ENCODE measurements at regions not wholly inside any gene's neighbourhood (a gene's known extent, or its start where the extent isn't known, plus 50 kb on each side); places are given as distances from the start of the nearest gene placed in this dataset.

- DNase-seq (ENCODE audit: extremely low read depth, low read depth): no peak
- H3K4me3 ChIP-seq (replicated peaks; ENCODE audit: low read depth, low read length): no peak overlapping the region
- no peak for TF ChIP-seq CTCF (IDR thresholded peaks at IDR 0.05; ENCODE audit: low read depth, low read length, missing control alignments)
These were observed 1355.1 kb upstream of the WWC1 start for GRCh38 chr5:166936351-166936750.

- TF ChIP-seq CTCF (IDR thresholded peaks at IDR 0.05; ENCODE audit: low read depth, low read length, missing control alignments): no peak
- no peak overlapping the region for H3K4me3 ChIP-seq (replicated peaks; ENCODE audit: low read depth, low read length)
These were observed 1353.4 kb upstream of the WWC1 start for GRCh38 chr5:166938071-166938470.

GRCh38 chr5:166942948-166943347 lies 1348.5 kb upstream of the WWC1 start:
- TF ChIP-seq CTCF (IDR thresholded peaks at IDR 0.05; ENCODE audit: low read depth, low read length, missing control alignments): no peak
- H3K4me3 ChIP-seq (replicated peaks; ENCODE audit: low read depth, low read length): no peak overlapping the region
- no peak for DNase-seq (ENCODE audit: extremely low read depth, low read depth)

More at GRCh38 chr5:166938071-166938470, 1353.4 kb upstream of the WWC1 start:
- DNase-seq (ENCODE audit: extremely low read depth, low read depth): no peak

- DNase-seq (ENCODE audit: extremely low read depth, low read depth): no peak
- no peak overlapping the region for H3K4me3 ChIP-seq (replicated peaks; ENCODE audit: low read depth, low read length)
- TF ChIP-seq CTCF (IDR thresholded peaks at IDR 0.05; ENCODE audit: low read depth, low read length, missing control alignments): no peak
These were observed 1344.4 kb upstream of the WWC1 start for GRCh38 chr5:166947045-166947444.

GRCh38 chr5:166948679-166949078 lies 1342.8 kb upstream of the WWC1 start:
- no peak for DNase-seq (ENCODE audit: extremely low read depth, low read depth)
- TF ChIP-seq CTCF (IDR thresholded peaks at IDR 0.05; ENCODE audit: low read depth, low read length, missing control alignments): no peak
- H3K4me3 ChIP-seq (replicated peaks; ENCODE audit: low read depth, low read length): no peak overlapping the region

GRCh38 chr5:166952048-166952447 lies 1339.4 kb upstream of the WWC1 start:
- DNase-seq (ENCODE audit: extremely low read depth, low read depth): no peak
- H3K4me3 ChIP-seq (replicated peaks; ENCODE audit: low read depth, low read length): no peak overlapping the region
- TF ChIP-seq CTCF (IDR thresholded peaks at IDR 0.05; ENCODE audit: low read depth, low read length, missing control alignments): no peak

- no peak overlapping the region for H3K4me3 ChIP-seq (replicated peaks; ENCODE audit: low read depth, low read length)
- TF ChIP-seq CTCF (IDR thresholded peaks at IDR 0.05; ENCODE audit: low read depth, low read length, missing control alignments): no peak
- no peak for DNase-seq (ENCODE audit: extremely low read depth, low read depth)
These were observed 1333.7 kb upstream of the WWC1 start for GRCh38 chr5:166957782-166958181.
